Ishikawa (cell line): ENCODE measurements at regions not wholly inside any gene's neighbourhood (a gene's known extent, or its start where the extent isn't known, plus 50 kb on each side); places are given as distances from the start of the nearest gene placed in this dataset.

Experiments
- CEBPB ChIP-seq: IDR thresholded peaks from 2 replicates; pipeline ENCODE4 v1.6.1; 2012
- CREB1 ChIP-seq: IDR thresholded peaks from 2 replicates; pipeline ENCODE4 v1.6.1; 2012; ENCODE audit warnings: low read depth
- EGR1 ChIP-seq: IDR thresholded peaks from 2 replicates; pipeline ENCODE4 v1.6.1; 2012
- EP300 ChIP-seq: IDR thresholded peaks from 2 replicates; pipeline ENCODE4 v1.6.1; 2012; ENCODE audit warnings: borderline replicate concordance
- FOXM1 ChIP-seq: IDR thresholded peaks from 2 replicates; pipeline ENCODE4 v1.6.1; 2012; ENCODE audit warnings: low read depth, borderline replicate concordance
- NFIC ChIP-seq: IDR thresholded peaks from 2 replicates; pipeline ENCODE4 v1.6.1; 2012
- RAD21 ChIP-seq: IDR thresholded peaks from 2 replicates; pipeline ENCODE4 v1.6.1; 2012; ENCODE audit warnings: low read depth
- REST ChIP-seq: IDR thresholded peaks from 2 replicates; pipeline ENCODE4 v1.6.1; 2012; ENCODE audit warnings: low read depth, mild to moderate bottlenecking
- TAF1 ChIP-seq: IDR thresholded peaks from 2 replicates; pipeline ENCODE4 v1.6.1; 2012; ENCODE audit warnings: low read depth, mild to moderate bottlenecking
- TCF12 ChIP-seq: IDR thresholded peaks from 2 replicates; pipeline ENCODE4 v1.6.1; 2012; ENCODE audit warnings: low read depth
- TEAD4 ChIP-seq: IDR thresholded peaks from 2 replicates; pipeline ENCODE4 v1.6.1; 2012
- YY1 ChIP-seq: IDR thresholded peaks from 2 replicates; pipeline ENCODE4 v1.6.1; 2012; ENCODE audit warnings: low read depth
- ZBTB7A ChIP-seq: IDR thresholded peaks from 2 replicates; pipeline ENCODE4 v1.6.1; 2012; ENCODE audit warnings: low read depth
- TF ChIP-seq, protein P1 (sequence below): IDR thresholded peaks from 2 replicates; pipeline ENCODE4 v1.6.1; 2012
- TF ChIP-seq, protein P2 (sequence below): IDR thresholded peaks from 2 replicates; pipeline ENCODE4 v1.6.1; 2012

DNA sequence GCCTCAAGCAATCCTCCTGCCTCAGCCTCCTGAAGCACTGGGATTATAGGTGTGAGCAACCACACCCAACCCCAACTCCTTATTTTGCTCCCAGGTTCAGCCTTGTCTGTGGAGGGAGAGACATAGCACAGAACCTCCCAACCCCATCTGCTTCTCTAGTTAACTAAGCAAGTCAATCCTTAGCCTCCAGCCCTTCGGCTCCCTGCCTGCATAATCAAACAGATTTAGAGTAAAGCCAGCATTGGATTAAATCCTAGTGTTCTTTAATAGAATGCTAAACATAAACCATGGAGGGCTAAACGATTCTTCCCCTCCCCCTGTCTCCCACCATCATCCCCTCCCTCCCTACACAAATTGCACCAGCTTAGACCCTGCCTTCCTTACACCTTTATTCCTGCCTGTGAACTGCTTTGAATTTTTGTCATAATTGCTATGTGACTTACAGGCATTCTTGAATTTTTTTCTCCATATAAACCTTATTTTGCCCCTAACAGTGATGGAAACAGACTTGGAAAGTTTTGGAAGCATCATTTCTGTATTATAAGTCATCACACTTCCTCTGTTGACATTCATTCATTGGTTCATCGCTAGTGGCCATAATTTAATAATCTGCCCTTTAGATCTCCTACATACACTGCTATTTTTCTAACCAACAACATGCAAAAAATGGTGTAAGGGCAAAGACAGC is 72.6 kb upstream of the TOMM7 start:
- TF ChIP-seq EGR1 (no peak), CREB1 (no peak), FOXM1 (no peak), NFIC (no peak), TCF12 (no peak), TAF1 (no peak), REST (no peak), YY1 (no peak), CEBPB (no peak), EP300 (no peak), RAD21 (no peak), ZBTB7A (no peak), TEAD4 (no peak)
- TF ChIP-seq, protein P1, sequence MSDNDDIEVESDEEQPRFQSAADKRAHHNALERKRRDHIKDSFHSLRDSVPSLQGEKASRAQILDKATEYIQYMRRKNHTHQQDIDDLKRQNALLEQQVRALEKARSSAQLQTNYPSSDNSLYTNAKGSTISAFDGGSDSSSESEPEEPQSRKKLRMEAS = no peak
- TF ChIP-seq, protein P2, sequence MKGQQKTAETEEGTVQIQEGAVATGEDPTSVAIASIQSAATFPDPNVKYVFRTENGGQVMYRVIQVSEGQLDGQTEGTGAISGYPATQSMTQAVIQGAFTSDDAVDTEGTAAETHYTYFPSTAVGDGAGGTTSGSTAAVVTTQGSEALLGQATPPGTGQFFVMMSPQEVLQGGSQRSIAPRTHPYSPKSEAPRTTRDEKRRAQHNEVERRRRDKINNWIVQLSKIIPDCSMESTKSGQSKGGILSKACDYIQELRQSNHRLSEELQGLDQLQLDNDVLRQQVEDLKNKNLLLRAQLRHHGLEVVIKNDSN = no peak

GRCh38 chr7:22894546-22894945 is 71.9 kb upstream of the TOMM7 start:
- no peak for TF ChIP-seq EGR1
- no peak for TF ChIP-seq REST
- no peak for TF ChIP-seq YY1
- no peak for TF ChIP-seq RAD21
- TF ChIP-seq, protein P1 = no peak
- TF ChIP-seq, protein P2 = no peak
- TF ChIP-seq FOXM1 = no peak
- no peak for TF ChIP-seq TEAD4
- TF ChIP-seq TCF12 = no peak

GRCh38 chr7:22890773-22891172 is 68.1 kb upstream of the TOMM7 start:
- TF ChIP-seq EP300 (no peak), CREB1 (no peak), RAD21 (no peak), EGR1 (no peak), TCF12 (no peak)
- TF ChIP-seq, protein P2 = no peak

DNA sequence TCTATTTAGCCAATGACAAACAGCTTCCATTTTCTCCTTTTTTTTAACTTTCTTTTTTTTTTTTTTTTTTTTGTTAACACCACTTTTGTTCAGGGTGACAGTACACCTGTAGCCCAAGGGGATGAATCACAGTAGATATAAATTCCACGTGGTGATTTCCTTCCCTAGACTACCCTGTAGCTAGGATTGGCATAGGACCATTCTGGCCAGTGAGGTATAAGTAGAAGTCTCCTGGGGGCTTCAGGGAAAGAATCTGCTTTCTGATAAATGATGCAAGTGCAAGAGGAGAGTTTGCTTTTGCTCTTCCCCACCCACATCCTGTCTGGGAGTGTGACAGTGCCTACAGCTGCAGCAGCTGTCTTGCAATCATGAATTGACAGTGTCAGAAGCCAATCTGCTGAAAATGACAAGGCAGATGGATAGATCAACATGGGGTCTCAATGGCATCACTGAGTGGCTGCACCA is 63.2 kb upstream of the TOMM7 start:
- TF ChIP-seq RAD21 (no peak), ZBTB7A (no peak), CEBPB (no peak), EGR1 (no peak), CREB1 (no peak), TCF12 (no peak), YY1 (no peak), TEAD4 (no peak), NFIC (no peak), TAF1 (no peak), FOXM1 (no peak), EP300 (no peak), REST (no peak)
- TF ChIP-seq, protein P1 = no peak
- TF ChIP-seq, protein P2 = no peak
